Caco-2 (cell line): ENCODE measurements at regions not wholly inside any gene's neighbourhood (a gene's known extent, or its start where the extent isn't known, plus 50 kb on each side); places are given as distances from the start of the nearest gene placed in this dataset.

ENCODE experiments used
- BruUV-seq: library from RNA; stranded (reverse); fragments of 400-500 nt; replicated peaks from 2 replicates; lab custom pipeline; 2021; lab: Mats Ljungman, UMichigan
- CTCF ChIA-PET: fragments of 300-600 bp; sonication (Branson Sonifier 250); formaldehyde crosslinking; loops from one replicate; lab custom pipeline; 2022; ENCODE audit warnings: antibody characterized with exemption; lab: Charles Lee
- POLR2A ChIA-PET: fragments of 300-600 bp; sonication (Branson Sonifier 250); formaldehyde crosslinking; loops from one replicate; lab custom pipeline; 2022; ENCODE audit warnings: antibody characterized with exemption; lab: Charles Lee
- DNase-seq, 2 experiments: peaks; one replicate each; pipeline versions ENCODE4 v3.0.0 to v3.0.0-alpha.2; 2020 to 2022
- H3K27me3 ChIP-seq: replicated peaks from 2 replicates; pipeline ENCODE4 v1.6.0; 2011; ENCODE audit warnings: low read length; ENCODE audit not compliant: control insufficient read depth, insufficient read depth
- H3K36me3 ChIP-seq: 2 replicates; pipeline ENCODE4 v1.5.1; 2011; ENCODE audit warnings: low read length; ENCODE audit not compliant: control insufficient read depth, insufficient read depth
- H3K4me1 ChIP-seq: fragments of 250-450 bp; sonication (Bioruptor Pico); 2 replicates; pipeline ENCODE4 v1.5.1; 2020; ENCODE audit warnings: mild to moderate bottlenecking
- H3K4me3 ChIP-seq: 2 replicates; pipeline ENCODE4 v1.5.1; 2011; ENCODE audit warnings: low read depth, mild to moderate bottlenecking, control low read depth, low read length
- H3K9me3 ChIP-seq: fragments of 250-450 bp; sonication (Bioruptor Pico); 2 replicates; pipeline ENCODE4 v1.5.1; 2020; ENCODE audit warnings: mild to moderate bottlenecking, moderate library complexity
- H3K27ac Mint-ChIP-seq: one replicate; pipeline ENCODE4 v1.8.0; 2022; ENCODE audit warnings: mixed read lengths; ENCODE audit not compliant: unreplicated experiment
- H3K27me3 Mint-ChIP-seq: one replicate; pipeline ENCODE4 v1.8.0; 2022; ENCODE audit warnings: mixed read lengths; ENCODE audit not compliant: insufficient read depth, unreplicated experiment
- H3K36me3 Mint-ChIP-seq: one replicate; pipeline ENCODE4 v1.8.0; 2022; ENCODE audit warnings: mild to moderate bottlenecking, mixed read lengths; ENCODE audit not compliant: insufficient read depth, unreplicated experiment
- H3K4me1 Mint-ChIP-seq: one replicate; pipeline ENCODE4 v1.8.0; 2022; ENCODE audit warnings: low read depth, mixed read lengths; ENCODE audit not compliant: unreplicated experiment
- H3K4me3 Mint-ChIP-seq: one replicate; pipeline ENCODE4 v1.8.0; 2022; ENCODE audit warnings: mild to moderate bottlenecking, moderate library complexity, mixed read lengths; ENCODE audit not compliant: unreplicated experiment
- H3K9me3 Mint-ChIP-seq: one replicate; pipeline ENCODE4 v1.8.0; 2022; ENCODE audit warnings: mixed read lengths; ENCODE audit not compliant: unreplicated experiment
- intact Hi-C: fragments of 100-400 bp; cut with micrococcal nuclease; formaldehyde crosslinking; loops from one replicate; pipeline ENCODE4 v1.10.0; 2022; ENCODE audit not compliant: unreplicated experiment
- TF ChIP-seq, protein P1 (sequence below), 2 experiments: fragments of 200-600 bp in 1 of 2; IDR thresholded peaks; 1 replicate in 1 of 2; 2 replicates in 1 of 2; pipeline versions ENCODE4 v1.5.1 to v1.8.0; 2011 to 2022; ENCODE audit warnings: antibody characterized with exemption in 1 of 2, control low read depth in 1 of 2, inconsistent platforms in 1 of 2, low read depth in 1 of 2, low read length in 1 of 2, mild to moderate bottlenecking in 1 of 2, moderate library complexity in 1 of 2; ENCODE audit not compliant: insufficient read depth in 1 of 2, severe bottlenecking in 1 of 2, unreplicated experiment in 1 of 2

DNA sequence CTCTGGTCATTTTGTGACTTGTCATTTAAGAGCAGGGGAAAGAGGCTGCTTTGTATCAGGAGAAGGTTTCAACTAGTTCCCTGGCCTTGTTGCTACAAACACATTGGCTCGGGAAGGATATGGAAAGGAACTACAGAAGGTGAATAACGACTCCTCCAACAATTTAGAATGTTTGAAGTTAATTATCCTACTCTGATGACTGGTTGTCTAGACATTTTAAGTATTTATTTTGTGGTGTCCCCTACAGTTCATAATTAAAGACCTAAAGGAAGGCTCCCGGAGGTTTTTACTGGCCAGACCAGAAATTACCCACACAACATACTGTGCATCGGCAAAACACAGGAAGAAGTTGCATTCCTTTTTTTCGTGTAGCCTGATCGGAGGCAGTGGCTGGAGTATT is 515.8 kb upstream of the SALL1 start:
- Histone ChIP-seq H3K9me3 (no peaks in the 10 kb centered on the region), H3K4me3 (no peak overlapping the region), H3K27me3 (no peaks in the 10 kb centered on the region), H3K36me3 (no peaks in the 10 kb centered on the region), H3K4me1 (no peaks in the 10 kb centered on the region)
- ChIA-PET CTCF (no interaction called here), POLR2A (no interaction called here)
- no peak overlapping the region for H3K4me3 Mint-ChIP-seq
- no peak for DNase-seq
- TF ChIP-seq, protein P1, sequence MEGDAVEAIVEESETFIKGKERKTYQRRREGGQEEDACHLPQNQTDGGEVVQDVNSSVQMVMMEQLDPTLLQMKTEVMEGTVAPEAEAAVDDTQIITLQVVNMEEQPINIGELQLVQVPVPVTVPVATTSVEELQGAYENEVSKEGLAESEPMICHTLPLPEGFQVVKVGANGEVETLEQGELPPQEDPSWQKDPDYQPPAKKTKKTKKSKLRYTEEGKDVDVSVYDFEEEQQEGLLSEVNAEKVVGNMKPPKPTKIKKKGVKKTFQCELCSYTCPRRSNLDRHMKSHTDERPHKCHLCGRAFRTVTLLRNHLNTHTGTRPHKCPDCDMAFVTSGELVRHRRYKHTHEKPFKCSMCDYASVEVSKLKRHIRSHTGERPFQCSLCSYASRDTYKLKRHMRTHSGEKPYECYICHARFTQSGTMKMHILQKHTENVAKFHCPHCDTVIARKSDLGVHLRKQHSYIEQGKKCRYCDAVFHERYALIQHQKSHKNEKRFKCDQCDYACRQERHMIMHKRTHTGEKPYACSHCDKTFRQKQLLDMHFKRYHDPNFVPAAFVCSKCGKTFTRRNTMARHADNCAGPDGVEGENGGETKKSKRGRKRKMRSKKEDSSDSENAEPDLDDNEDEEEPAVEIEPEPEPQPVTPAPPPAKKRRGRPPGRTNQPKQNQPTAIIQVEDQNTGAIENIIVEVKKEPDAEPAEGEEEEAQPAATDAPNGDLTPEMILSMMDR (IDR thresholded peaks at IDR 0.05; ENCODE audit: insufficient read depth in 1 of 2, low read depth in 1 of 2, low read length in 1 of 2, severe bottlenecking in 1 of 2, unreplicated experiment in 1 of 2) = no peak
- no peaks in the 10 kb centered on the region for H3K4me1 Mint-ChIP-seq
- no peaks in the 10 kb centered on the region for H3K9me3 Mint-ChIP-seq
- intact Hi-C loops = no loop called here
- no TSS peak for BruUV-seq
- H3K27me3 Mint-ChIP-seq = peaks cover 9% of the 10 kb centered on the region
- H3K27ac Mint-ChIP-seq = no peak overlapping the region
- H3K36me3 Mint-ChIP-seq = no peaks in the 10 kb centered on the region

DNA sequence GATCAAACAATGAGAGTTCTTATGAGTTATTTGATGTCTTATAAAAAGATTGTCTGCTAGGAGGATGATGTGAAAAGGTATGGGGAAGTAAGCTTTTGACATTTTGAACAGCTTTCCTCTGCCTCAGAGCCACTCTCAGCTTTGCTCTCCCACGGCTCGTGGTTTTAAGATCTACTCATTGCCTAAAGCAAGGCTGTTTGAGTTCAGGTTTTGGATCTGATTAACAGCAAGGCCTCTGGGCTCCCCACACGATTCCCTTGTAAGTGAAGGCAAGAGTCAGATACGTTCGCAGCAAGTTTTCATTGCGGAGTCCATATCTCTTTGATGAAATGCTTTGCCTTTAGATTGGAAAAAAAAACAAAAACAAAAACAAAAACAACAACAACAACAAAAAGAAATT is 515.0 kb upstream of the SALL1 start:
- ChIA-PET CTCF (no interaction called here), POLR2A (no interaction called here)
- Mint-ChIP-seq H3K4me3 (no peak overlapping the region), H3K4me1 (no peaks in the 10 kb centered on the region), H3K27ac (no peak overlapping the region), H3K36me3 (no peaks in the 10 kb centered on the region), H3K9me3 (no peaks in the 10 kb centered on the region), H3K27me3 (peaks cover 9% of the 10 kb centered on the region)
- no peaks in the 10 kb centered on the region for H3K27me3 ChIP-seq
- no peak overlapping the region for H3K4me3 ChIP-seq
- no peaks in the 10 kb centered on the region for H3K9me3 ChIP-seq
- no peak for DNase-seq
- TF ChIP-seq, protein P1 (IDR thresholded peaks at IDR 0.05; ENCODE audit: insufficient read depth in 1 of 2, low read depth in 1 of 2, low read length in 1 of 2, severe bottlenecking in 1 of 2, unreplicated experiment in 1 of 2) = no peak
- H3K4me1 ChIP-seq = no peaks in the 10 kb centered on the region
- intact Hi-C loops = no loop called here
- no TSS peak for BruUV-seq
- no peaks in the 10 kb centered on the region for H3K36me3 ChIP-seq

DNA sequence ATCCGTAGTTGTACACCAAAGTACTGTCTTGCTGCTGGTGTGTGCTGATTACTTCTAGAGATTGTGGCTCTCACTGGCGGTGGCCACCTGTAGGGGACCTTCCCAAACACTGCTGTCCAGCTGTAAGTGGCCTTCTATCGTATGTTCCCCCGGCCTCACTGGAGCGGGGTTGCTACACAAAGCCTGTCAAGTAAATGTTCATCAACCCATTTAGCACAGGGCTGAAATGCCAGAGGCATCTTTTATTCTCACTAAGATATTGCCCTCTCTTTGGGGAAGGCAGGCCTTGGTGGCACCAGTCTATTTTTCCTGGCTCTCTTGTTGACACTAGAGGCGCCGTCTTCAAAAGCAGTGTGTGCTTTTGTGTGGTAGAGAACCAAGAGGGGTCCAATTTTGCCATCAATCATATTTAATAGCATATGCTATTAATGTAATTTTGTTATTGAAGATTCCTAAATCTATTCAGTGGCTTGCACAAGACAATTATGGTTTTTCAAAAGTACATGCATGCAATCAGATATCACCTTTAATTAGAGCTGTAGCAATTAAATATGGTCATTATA is 514.4 kb upstream of the SALL1 start:
- no peaks in the 10 kb centered on the region for H3K4me1 ChIP-seq
- DNase-seq = no peak
- Mint-ChIP-seq H3K27ac (no peak overlapping the region), H3K4me1 (no peaks in the 10 kb centered on the region), H3K36me3 (no peaks in the 10 kb centered on the region), H3K4me3 (no peak overlapping the region), H3K27me3 (peaks cover 9% of the 10 kb centered on the region), H3K9me3 (no peaks in the 10 kb centered on the region)
- ChIA-PET POLR2A (no interaction called here), CTCF (no interaction called here)
- no peaks in the 10 kb centered on the region for H3K27me3 ChIP-seq
- no peaks in the 10 kb centered on the region for H3K36me3 ChIP-seq
- H3K9me3 ChIP-seq = no peaks in the 10 kb centered on the region
- no TSS peak for BruUV-seq
- intact Hi-C loops = no loop called here
- TF ChIP-seq, protein P1 (IDR thresholded peaks at IDR 0.05; ENCODE audit: insufficient read depth in 1 of 2, low read depth in 1 of 2, low read length in 1 of 2, severe bottlenecking in 1 of 2, unreplicated experiment in 1 of 2) = no peak
- no peak overlapping the region for H3K4me3 ChIP-seq
